HepG2 (cell line): ENCODE measurements at regions not wholly inside any gene's neighbourhood (a gene's known extent, or its start where the extent isn't known, plus 50 kb on each side); places are given as distances from the start of the nearest gene placed in this dataset.

Experiments used
- ATAC-seq: fragments of 200-7000 bp; cut with Tn5 transposase; 3 replicates; pipeline ENCODE4 v1.9.1; 2020; ENCODE audit warnings: mild to moderate bottlenecking, moderate library complexity
- BruUV-seq: library from RNA; stranded (reverse); fragments of 400-500 nt; replicated peaks from 2 replicates; lab custom pipeline; 2021; lab: Mats Ljungman, UMichigan
- CTCF ChIA-PET: fragments of 300-600 bp; formaldehyde crosslinking; extraction: SDS; loops from one replicate; lab custom pipeline; 2021; ENCODE audit warnings: low total read pairs, inconsistent platforms, low intra/inter-chr PET ratio; lab: Yijun Ruan, JAX
- POLR2A ChIA-PET: fragments of 350-600 bp; sonication (Branson Sonifier 250); formaldehyde crosslinking; loops from one replicate; lab custom pipeline; 2020; ENCODE audit warnings: antibody characterized with exemption, inconsistent platforms; lab: Yijun Ruan, JAX
- DNase-seq: peaks from one replicate; pipeline ENCODE4 v3.0.0-alpha.2; 2015; ENCODE audit warnings: low spot score
- FAIRE-seq: peaks from 3 replicates; lab custom pipeline; 2011; peaks lifted over from hg19 to GRCh38; lab: Jason Lieb, UNC
- H2AFZ ChIP-seq: one replicate; pipeline ENCODE4 v1.6.1; 2011; ENCODE audit warnings: low read length, inconsistent platforms
- H3K27ac ChIP-seq: fragments of 300-600 bp; 3 replicates; pipeline ENCODE4 v1.8.0; 2011; ENCODE audit warnings: mixed run types, mild to moderate bottlenecking, mixed read lengths, low read length, inconsistent platforms; ENCODE audit not compliant: insufficient read depth; ENCODE audit errors: extremely low read length
- H3K27me3 ChIP-seq, 2 experiments: fragments of 200-600 bp in 1 of 2; 2 replicates in 1 of 2; 3 replicates in 1 of 2; pipeline versions ENCODE4 v1.6.0 to v1.8.0; 2011; ENCODE audit warnings: low read length in 2 of 2, mild to moderate bottlenecking in 2 of 2, moderate library complexity in 2 of 2, inconsistent platforms in 1 of 2; ENCODE audit not compliant: insufficient read depth in 2 of 2, control insufficient read depth in 1 of 2
- H3K36me3 ChIP-seq, 2 experiments: fragments of 200-600 bp in 1 of 2; replicated peaks in 1 of 2; 2 replicates in 1 of 2; 3 replicates in 1 of 2; pipeline versions ENCODE4 v1.5.1 to v1.8.0; 2011; ENCODE audit warnings: low read length in 2 of 2, inconsistent platforms in 1 of 2; ENCODE audit not compliant: insufficient read depth in 2 of 2, control insufficient read depth in 1 of 2
- H3K4me1 ChIP-seq: 2 replicates; pipeline ENCODE4 v1.5.1; 2012; ENCODE audit warnings: low read length, inconsistent platforms; ENCODE audit not compliant: insufficient read depth
- H3K4me2 ChIP-seq: 2 replicates; pipeline ENCODE4 v1.6.0; 2011; ENCODE audit warnings: low read depth, low read length, inconsistent platforms
- H3K4me3 ChIP-seq, 3 experiments: fragments of 200-600 bp in 1 of 3; sonication (generic), shearing (Covaris generic) in 1 of 3; replicated peaks in 1 of 3; 2 replicates each; pipeline ENCODE4 v1.5.1; 2011 to 2016; ENCODE audit warnings: low read length in 3 of 3, inconsistent platforms in 2 of 3, low read depth in 2 of 3, mild to moderate bottlenecking in 2 of 3, control low read depth in 1 of 3, mixed read lengths in 1 of 3; ENCODE audit not compliant: insufficient read depth in 1 of 3
- H3K79me2 ChIP-seq: one replicate; pipeline ENCODE4 v1.6.1; 2011; ENCODE audit warnings: low read length, inconsistent platforms; ENCODE audit not compliant: insufficient read depth
- H3K9ac ChIP-seq: 2 replicates; pipeline ENCODE4 v1.6.0; 2011; ENCODE audit warnings: mild to moderate bottlenecking, low read depth, low read length, inconsistent platforms; ENCODE audit not compliant: insufficient read depth
- H3K9me3 ChIP-seq: 2 replicates; pipeline ENCODE4 v1.5.1; 2012; ENCODE audit warnings: mild to moderate bottlenecking, low read length
- H4K20me1 ChIP-seq: 2 replicates; pipeline ENCODE4 v1.6.0; 2011; ENCODE audit warnings: inconsistent platforms, mild to moderate bottlenecking, low read length, moderate library complexity; ENCODE audit not compliant: insufficient read depth
- ONECUT2 ChIP-seq: sonication (generic); formaldehyde crosslinking; IDR thresholded peaks from 2 replicates; pipeline ENCODE4 v1.4.0; 2020; ENCODE audit warnings: missing genetic modification reagents
- ZNF496 ChIP-seq: sonication (generic); formaldehyde crosslinking; IDR thresholded peaks from 2 replicates; pipeline ENCODE4 v1.8.1; 2023; ENCODE audit warnings: mild to moderate bottlenecking, moderate library complexity, missing genetic modification reagents; ENCODE audit not compliant: insufficient replicate concordance
- WGBS: methylation state at CpG from one replicate; pipeline ENCODE4 v1.1.6; 2017; ENCODE audit warnings: low lambda C conversion rate; 5-methylcytosine and 5-hydroxymethylcytosine counted together
- in situ Hi-C: cut with HindIII; loops from 2 replicates; pipeline ENCODE4 v1.10.0; 2017; ENCODE audit warnings: low pct_unique_long_range_greater_than_20kb; ENCODE audit not compliant: extremely low pct_ligation_motif_present
- intact Hi-C: fragments of 100-400 bp; cut with micrococcal nuclease; formaldehyde crosslinking; loops from one replicate; pipeline ENCODE4 v1.10.0; 2022; ENCODE audit not compliant: unreplicated experiment
- TF ChIP-seq, protein P1 (sequence below), 2 experiments: fragments of 450-650 bp in 1 of 2; sonication (generic) in 1 of 2; formaldehyde crosslinking in 1 of 2; IDR thresholded peaks; 2 replicates each; pipeline versions ENCODE4 v1.6.1 to v1.8.0; 2016 to 2022; ENCODE audit warnings: antibody characterized with exemption in 1 of 2, mild to moderate bottlenecking in 1 of 2, missing genetic modification reagents in 1 of 2

DNA sequence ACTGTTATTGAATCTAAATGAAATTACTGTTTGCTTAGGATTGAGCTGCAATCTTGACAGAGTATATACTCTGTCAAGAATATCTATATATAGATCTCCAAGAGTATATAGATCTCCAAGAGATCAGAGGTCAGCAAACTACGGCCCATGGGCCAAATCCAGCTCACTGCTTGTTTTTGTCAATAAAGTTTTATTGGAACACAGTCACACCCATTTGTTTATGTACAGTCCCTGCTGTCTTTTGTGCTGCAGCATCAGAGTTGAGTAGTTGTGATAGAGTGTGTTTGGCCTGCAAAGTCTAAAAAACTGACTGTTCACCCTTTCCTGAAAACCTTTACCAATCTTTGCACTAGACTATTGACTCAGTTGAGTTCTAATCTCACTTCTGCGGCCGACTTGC is 66.3 kb upstream of the NPVF start:
- CTCF ChIA-PET = no interaction called here
- Histone ChIP-seq H3K4me3 (no peak overlapping the region), H3K9me3 (no peaks in the 10 kb centered on the region), H3K9ac (no peak overlapping the region), H3K36me3 (no peaks in the 10 kb centered on the region), H3K27ac (no peak overlapping the region), H3K4me2 (no peak overlapping the region), H3K4me1 (no peaks in the 10 kb centered on the region), H2AFZ (no peak overlapping the region), H3K79me2 (no peaks in the 10 kb centered on the region), H4K20me1 (no peaks in the 10 kb centered on the region), H3K27me3 (peaks cover 0 to 2% of the 10 kb centered on the region in 2 experiments; a peak in 2 of 5 replicates)
- intact Hi-C loops = no loop called here
- WGBS = 47% methylated on average over 3 of the region's 3 CpGs
- FAIRE-seq (no peak), DNase-seq (no peak), ATAC-seq (no peak)
- POLR2A ChIA-PET = no interaction called here
- BruUV-seq = no TSS peak
- TF ChIP-seq, protein P1, sequence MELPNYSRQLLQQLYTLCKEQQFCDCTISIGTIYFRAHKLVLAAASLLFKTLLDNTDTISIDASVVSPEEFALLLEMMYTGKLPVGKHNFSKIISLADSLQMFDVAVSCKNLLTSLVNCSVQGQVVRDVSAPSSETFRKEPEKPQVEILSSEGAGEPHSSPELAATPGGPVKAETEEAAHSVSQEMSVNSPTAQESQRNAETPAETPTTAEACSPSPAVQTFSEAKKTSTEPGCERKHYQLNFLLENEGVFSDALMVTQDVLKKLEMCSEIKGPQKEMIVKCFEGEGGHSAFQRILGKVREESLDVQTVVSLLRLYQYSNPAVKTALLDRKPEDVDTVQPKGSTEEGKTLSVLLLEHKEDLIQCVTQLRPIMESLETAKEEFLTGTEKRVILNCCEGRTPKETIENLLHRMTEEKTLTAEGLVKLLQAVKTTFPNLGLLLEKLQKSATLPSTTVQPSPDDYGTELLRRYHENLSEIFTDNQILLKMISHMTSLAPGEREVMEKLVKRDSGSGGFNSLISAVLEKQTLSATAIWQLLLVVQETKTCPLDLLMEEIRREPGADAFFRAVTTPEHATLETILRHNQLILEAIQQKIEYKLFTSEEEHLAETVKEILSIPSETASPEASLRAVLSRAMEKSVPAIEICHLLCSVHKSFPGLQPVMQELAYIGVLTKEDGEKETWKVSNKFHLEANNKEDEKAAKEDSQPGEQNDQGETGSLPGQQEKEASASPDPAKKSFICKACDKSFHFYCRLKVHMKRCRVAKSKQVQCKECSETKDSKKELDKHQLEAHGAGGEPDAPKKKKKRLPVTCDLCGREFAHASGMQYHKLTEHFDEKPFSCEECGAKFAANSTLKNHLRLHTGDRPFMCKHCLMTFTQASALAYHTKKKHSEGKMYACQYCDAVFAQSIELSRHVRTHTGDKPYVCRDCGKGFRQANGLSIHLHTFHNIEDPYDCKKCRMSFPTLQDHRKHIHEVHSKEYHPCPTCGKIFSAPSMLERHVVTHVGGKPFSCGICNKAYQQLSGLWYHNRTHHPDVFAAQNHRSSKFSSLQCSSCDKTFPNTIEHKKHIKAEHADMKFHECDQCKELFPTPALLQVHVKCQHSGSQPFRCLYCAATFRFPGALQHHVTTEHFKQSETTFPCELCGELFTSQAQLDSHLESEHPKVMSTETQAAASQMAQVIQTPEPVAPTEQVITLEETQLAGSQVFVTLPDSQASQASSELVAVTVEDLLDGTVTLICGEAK (IDR thresholded peaks at IDR 0.05) = no peak
- TF ChIP-seq, protein P1 (CRISPR knock-in tag; IDR thresholded peaks at IDR 0.05) = 0 out of 2 replicates have a peak, but pooled peaks have one; percentile 49
- TF ChIP-seq ONECUT2 = no peak
- no peak for TF ChIP-seq ZNF496
- in situ Hi-C loops = no loop called here
